Activated naive CD4-positive, alpha-beta T cell treated with anti-CD3 and anti-CD28 coated beads for 36 hours (primary cell): ENCODE measurements at regions not wholly inside any gene's neighbourhood (a gene's known extent, or its start where the extent isn't known, plus 50 kb on each side); places are given as distances from the start of the nearest gene placed in this dataset.
"Not testable (repeated sequence)": the region's sequence is repeated elsewhere in the genome, so short reads cannot be mapped to it uniquely, and the experiment has no call there.

Source experiments
- CTCF ChIA-PET: fragments of 350-600 bp; sonication (Branson Sonifier 250); formaldehyde crosslinking; loops from one replicate; lab custom pipeline; 2021; ENCODE audit warnings: antibody characterized with exemption; lab: Charles Lee
- DNase-seq: peaks from one replicate; pipeline ENCODE4 v3.0.0-alpha.2; 2020
- H3K27ac Mint-ChIP-seq: one replicate; pipeline ENCODE4 v1.8.0; 2021; ENCODE audit warnings: mild to moderate bottlenecking, mixed read lengths
- H3K27me3 Mint-ChIP-seq: one replicate; pipeline ENCODE4 v1.8.0; 2021; ENCODE audit warnings: low read depth, mixed read lengths
- H3K36me3 Mint-ChIP-seq: one replicate; pipeline ENCODE4 v1.8.0; 2021; ENCODE audit warnings: low read depth, mixed read lengths
- H3K4me1 Mint-ChIP-seq: one replicate; pipeline ENCODE4 v1.8.0; 2021; ENCODE audit warnings: low read depth, mixed read lengths
- H3K4me3 Mint-ChIP-seq: one replicate; pipeline ENCODE4 v1.8.0; 2021; ENCODE audit warnings: mild to moderate bottlenecking, moderate library complexity, mixed read lengths
- H3K9me3 Mint-ChIP-seq: one replicate; pipeline ENCODE4 v1.8.0; 2021; ENCODE audit warnings: mixed read lengths
- intact Hi-C: fragments of 100-400 bp; cut with micrococcal nuclease; formaldehyde crosslinking; loops from one replicate; pipeline ENCODE4 v1.15.1; 2023

DNA sequence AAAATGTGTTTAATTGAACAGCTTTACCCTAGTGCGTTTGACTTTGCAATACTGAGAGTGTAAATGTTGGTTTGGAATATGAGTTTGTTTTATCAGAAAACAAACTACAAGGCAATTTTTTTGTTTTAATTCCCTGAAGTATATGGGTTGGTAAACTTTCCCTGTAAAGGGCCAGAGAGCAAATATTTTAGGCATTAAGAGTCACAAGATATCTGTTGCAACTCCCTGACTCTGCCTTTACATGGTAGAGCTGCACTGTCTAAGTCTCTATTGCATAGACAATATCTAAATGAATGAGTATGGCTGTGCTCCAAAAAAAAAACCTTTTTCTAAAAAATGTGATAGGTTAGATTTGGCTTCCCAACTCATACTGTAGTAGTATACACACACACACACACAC lies 115.1 kb upstream of the PBX1 start:
- CTCF ChIA-PET: no interaction called here
- intact Hi-C loops: no loop called here
- Mint-ChIP-seq H3K9me3 (peaks cover 6% of the 10 kb centered on the region), H3K27me3 (no peaks in the 10 kb centered on the region), H3K36me3 (no peaks in the 10 kb centered on the region), H3K4me1 (no peaks in the 10 kb centered on the region), H3K4me3 (no peak overlapping the region), H3K27ac (no peak overlapping the region)
- no peak for DNase-seq

DNA sequence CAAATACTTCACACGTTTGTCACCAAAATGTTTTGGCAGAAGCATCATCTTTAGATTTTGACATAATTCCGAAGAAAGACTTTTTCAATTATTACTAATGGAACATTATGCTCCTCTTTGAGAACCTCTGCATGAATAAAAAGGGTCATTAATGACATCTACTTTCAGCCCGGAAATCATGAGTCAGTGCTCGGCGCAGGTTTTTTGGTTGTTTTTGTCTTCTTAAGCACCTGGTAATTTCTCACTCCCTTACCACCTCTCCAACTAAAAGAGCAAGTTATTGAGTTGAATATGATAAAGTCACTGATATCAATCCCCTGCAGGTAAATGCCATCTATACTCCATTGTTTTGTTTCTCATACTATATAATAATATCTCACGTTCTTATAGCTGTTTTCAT lies 113.0 kb upstream of the PBX1 start:
- CTCF ChIA-PET: no interaction called here
- Mint-ChIP-seq H3K4me3 (no peak overlapping the region), H3K27me3 (peaks cover 2% of the 10 kb centered on the region), H3K36me3 (no peaks in the 10 kb centered on the region), H3K4me1 (no peaks in the 10 kb centered on the region), H3K9me3 (peaks cover 4% of the 10 kb centered on the region), H3K27ac (no peak overlapping the region)
- DNase-seq: no peak
- intact Hi-C loops: no loop called here

DNA sequence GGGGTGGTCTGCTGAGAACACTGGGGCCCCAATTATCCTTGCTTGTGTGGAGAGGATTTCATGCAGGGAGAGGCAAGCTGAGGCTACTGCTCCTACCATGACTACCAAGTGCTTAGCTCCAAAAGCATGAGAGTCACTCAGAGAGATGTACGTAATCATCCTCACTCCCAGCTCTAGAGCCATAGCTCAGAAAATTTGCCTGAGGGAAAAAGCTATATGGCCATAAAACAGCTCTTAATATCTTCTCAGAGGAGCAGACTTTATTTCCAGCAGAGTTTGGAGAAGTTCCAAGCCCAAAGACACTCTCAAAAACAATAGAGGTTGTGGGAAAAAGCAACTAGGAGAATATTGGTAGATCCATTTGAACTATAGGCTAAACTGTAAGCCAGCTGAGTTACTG lies 106.4 kb upstream of the PBX1 start:
- H3K4me3 Mint-ChIP-seq: no peak overlapping the region
- H3K36me3 Mint-ChIP-seq: no peaks in the 10 kb centered on the region
- H3K27ac Mint-ChIP-seq: no peak overlapping the region
- peaks cover 15% of the 10 kb centered on the region for H3K9me3 Mint-ChIP-seq
- H3K27me3 Mint-ChIP-seq: peaks cover 2% of the 10 kb centered on the region
- no peaks in the 10 kb centered on the region for H3K4me1 Mint-ChIP-seq
- CTCF ChIA-PET: no interaction called here
- intact Hi-C loops: no loop called here
- DNase-seq: no peak

DNA sequence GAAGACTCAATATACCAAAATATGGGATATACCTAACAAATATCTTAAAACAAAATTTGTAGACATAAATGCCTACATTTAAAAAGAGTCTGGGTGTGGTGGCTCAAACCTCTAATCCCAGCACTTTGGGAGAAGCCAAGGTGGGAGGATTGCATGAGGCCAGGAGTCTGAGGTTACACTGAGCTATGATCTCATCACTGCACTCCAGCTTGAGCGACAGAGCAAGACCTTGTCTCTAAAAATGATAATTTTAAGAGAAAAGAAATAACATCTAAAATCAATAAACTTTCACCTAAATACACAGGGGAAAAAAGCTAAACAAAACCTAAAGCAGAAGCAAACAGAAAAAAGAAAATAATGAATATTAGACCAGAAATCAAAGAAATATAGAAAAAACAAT lies 102.7 kb upstream of the PBX1 start:
- CTCF ChIA-PET: no interaction called here
- no peaks in the 10 kb centered on the region for H3K4me1 Mint-ChIP-seq
- no peak for DNase-seq
- H3K27ac Mint-ChIP-seq: no peak overlapping the region
- peaks cover 17% of the 10 kb centered on the region for H3K9me3 Mint-ChIP-seq
- H3K4me3 Mint-ChIP-seq: no peak overlapping the region
- H3K36me3 Mint-ChIP-seq: no peaks in the 10 kb centered on the region
- H3K27me3 Mint-ChIP-seq: no peaks in the 10 kb centered on the region
- intact Hi-C loops: no loop called here

DNA sequence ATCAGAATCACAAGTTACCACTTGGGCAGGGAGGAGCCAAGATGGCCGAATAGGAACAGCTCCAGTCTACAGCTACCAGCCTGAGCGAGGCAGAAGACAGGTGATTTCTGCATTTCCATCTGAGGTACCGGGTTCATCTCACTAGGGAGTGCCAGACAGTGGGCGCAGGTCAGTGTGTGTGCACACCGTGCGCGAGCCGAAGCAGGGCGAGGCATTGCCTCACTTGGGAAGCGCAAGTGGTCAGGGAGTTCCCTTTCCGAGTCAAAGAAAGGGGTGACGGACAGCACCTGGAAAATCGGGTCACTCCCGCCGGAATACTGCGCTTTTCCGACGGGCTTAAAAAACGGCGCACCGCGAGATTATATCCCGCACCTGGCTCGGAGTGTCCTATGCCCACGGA lies 99.8 kb upstream of the PBX1 start:
- H3K4me1 Mint-ChIP-seq, H3K27ac Mint-ChIP-seq, intact Hi-C loops, H3K36me3 Mint-ChIP-seq, H3K4me3 Mint-ChIP-seq, CTCF ChIA-PET, H3K27me3 Mint-ChIP-seq, DNase-seq: not testable (repeated sequence)
- H3K9me3 Mint-ChIP-seq: peaks cover 13% of the 10 kb centered on the region

DNA sequence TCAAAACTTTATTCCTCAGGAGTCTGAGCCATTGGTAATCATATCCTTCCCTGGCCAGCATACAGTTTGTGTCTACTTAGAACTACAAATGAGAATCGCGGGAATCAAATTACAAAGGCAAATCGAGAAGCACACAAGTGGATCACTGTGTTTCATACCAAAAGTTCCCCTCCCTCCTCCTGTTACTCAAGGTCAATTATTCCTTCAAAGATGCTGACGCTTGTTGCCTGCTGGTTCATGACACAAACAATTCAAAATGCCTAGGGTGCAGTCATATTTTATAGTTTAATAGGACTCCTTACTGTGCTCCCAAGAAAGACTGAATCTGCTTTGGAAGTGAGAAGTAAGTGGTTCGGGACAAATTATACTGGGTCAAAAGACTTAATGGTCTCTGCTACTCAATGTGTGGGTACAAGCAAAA lies 93.0 kb upstream of the PBX1 start:
- no peak overlapping the region for H3K4me3 Mint-ChIP-seq
- intact Hi-C loops: no loop called here
- H3K27me3 Mint-ChIP-seq: no peaks in the 10 kb centered on the region
- no peak overlapping the region for H3K27ac Mint-ChIP-seq
- peaks cover 9% of the 10 kb centered on the region for H3K9me3 Mint-ChIP-seq
- DNase-seq: no peak
- H3K36me3 Mint-ChIP-seq: no peaks in the 10 kb centered on the region
- CTCF ChIA-PET: no interaction called here
- H3K4me1 Mint-ChIP-seq: no peaks in the 10 kb centered on the region

DNA sequence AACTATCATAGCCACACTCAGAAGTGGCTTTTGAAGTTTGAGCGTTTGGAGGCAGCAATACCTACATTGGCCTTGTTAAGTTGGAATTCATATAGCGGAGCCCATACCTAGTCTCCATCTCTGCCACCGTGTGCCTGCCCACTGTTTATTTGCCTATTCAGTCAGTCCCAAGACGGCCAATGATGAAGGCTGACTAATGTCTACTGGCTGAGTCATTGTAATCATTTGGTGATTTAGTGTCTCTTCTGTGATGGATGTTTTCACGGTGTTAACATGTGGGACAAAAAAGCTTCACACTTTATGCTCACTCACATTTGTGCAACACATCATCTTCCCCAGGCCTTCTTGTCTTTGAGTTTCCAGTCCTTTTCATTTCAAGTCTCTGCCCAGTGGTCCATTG lies 92.6 kb upstream of the PBX1 start:
- Mint-ChIP-seq H3K36me3 (no peaks in the 10 kb centered on the region), H3K4me3 (no peak overlapping the region), H3K27ac (no peak overlapping the region), H3K27me3 (no peaks in the 10 kb centered on the region), H3K4me1 (no peaks in the 10 kb centered on the region), H3K9me3 (peaks cover 7% of the 10 kb centered on the region)
- CTCF ChIA-PET: no interaction called here
- DNase-seq: no peak
- intact Hi-C loops: no loop called here

DNA sequence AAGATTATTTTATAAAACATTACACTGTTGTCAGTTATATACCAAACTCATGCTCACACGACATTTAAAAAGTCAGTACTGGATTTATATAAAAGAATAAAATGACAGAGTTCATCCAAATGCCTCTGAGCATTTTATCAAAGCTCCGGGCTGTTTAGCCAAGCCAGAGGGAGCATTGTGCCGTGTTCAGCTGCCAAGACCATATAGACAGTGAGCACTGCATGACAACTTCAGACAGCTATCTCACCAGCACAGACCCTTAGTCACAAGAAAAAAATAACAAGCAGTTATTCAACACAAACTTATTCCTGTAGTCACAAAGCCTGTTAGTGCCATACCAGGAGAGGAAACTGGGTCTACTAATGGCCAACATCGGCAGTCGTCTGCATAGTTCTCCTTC lies 88.0 kb upstream of the PBX1 start:
- no peak for DNase-seq
- intact Hi-C loops: no loop called here
- Mint-ChIP-seq H3K9me3 (peaks cover 8% of the 10 kb centered on the region), H3K4me3 (no peak overlapping the region), H3K27ac (no peak overlapping the region), H3K27me3 (no peaks in the 10 kb centered on the region), H3K4me1 (no peaks in the 10 kb centered on the region), H3K36me3 (no peaks in the 10 kb centered on the region)
- CTCF ChIA-PET: no interaction called here

DNA sequence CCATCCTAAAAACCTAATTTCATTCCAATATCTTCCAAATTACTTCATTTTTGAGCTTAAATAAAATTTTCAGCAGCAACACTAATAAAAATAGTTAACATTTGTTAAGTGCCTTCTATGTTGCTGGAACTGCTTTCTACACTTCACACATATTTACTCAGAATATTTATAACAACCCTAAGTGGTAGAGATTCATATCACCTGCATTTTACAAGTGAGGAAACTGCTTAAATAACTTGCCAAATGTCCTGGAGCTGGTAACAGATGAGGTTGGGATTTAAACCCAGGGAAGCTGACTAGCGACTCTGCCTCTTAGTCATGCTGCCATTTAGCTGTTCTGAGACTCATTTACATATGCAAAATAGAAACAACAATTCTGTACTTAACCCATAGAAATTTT lies 86.1 kb upstream of the PBX1 start:
- no peaks in the 10 kb centered on the region for H3K4me1 Mint-ChIP-seq
- no peaks in the 10 kb centered on the region for H3K27me3 Mint-ChIP-seq
- H3K36me3 Mint-ChIP-seq: no peaks in the 10 kb centered on the region
- DNase-seq: no peak
- CTCF ChIA-PET: no interaction called here
- intact Hi-C loops: no loop called here
- H3K4me3 Mint-ChIP-seq: no peak overlapping the region
- peaks cover 8% of the 10 kb centered on the region for H3K9me3 Mint-ChIP-seq
- H3K27ac Mint-ChIP-seq: no peak overlapping the region

DNA sequence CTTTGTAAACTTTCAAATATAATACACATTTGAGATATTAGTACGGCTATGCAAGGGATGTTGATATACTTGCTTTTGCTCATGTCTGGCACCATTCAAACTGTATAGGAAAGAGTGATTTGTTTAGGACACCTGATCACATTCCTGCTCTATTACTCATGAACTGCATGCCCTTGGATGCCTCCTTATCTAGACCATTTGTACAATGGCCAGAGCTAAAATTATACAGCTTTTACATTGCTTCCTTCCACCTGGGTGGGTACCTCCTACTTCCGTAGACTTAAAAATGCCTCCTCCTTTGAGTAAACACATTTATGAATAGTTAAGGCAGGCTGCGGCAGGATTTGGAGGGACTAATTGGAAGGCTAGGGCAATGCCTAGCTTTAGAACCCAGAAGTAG lies 85.4 kb upstream of the PBX1 start:
- peaks cover 8% of the 10 kb centered on the region for H3K9me3 Mint-ChIP-seq
- intact Hi-C loops: no loop called here
- CTCF ChIA-PET: no interaction called here
- no peaks in the 10 kb centered on the region for H3K36me3 Mint-ChIP-seq
- no peaks in the 10 kb centered on the region for H3K4me1 Mint-ChIP-seq
- H3K27ac Mint-ChIP-seq: no peak overlapping the region
- no peak for DNase-seq
- H3K27me3 Mint-ChIP-seq: no peaks in the 10 kb centered on the region
- no peak overlapping the region for H3K4me3 Mint-ChIP-seq

DNA sequence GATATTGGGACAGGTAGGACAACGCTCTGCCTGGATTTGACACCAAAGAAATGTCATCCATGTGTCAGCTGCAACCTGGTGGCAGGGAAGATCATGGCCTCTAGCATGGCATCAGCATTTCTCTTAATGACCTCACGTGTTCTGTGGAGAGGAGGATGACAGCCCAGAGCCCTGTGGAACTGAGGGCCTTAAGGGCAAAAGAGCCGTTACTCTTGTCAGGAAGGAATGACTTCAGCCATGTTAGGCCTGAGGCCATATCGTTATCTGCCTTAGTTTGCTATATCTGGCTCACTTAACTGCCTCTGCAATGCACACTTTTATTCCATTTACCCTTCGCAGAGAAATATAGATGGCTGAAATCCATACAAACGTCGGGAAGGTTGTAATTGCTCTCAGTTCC lies 83.2 kb upstream of the PBX1 start:
- no peaks in the 10 kb centered on the region for H3K36me3 Mint-ChIP-seq
- no peaks in the 10 kb centered on the region for H3K27me3 Mint-ChIP-seq
- intact Hi-C loops: no loop called here
- H3K27ac Mint-ChIP-seq: no peak overlapping the region
- DNase-seq: no peak
- H3K4me3 Mint-ChIP-seq: no peak overlapping the region
- H3K4me1 Mint-ChIP-seq: no peaks in the 10 kb centered on the region
- peaks cover 2% of the 10 kb centered on the region for H3K9me3 Mint-ChIP-seq
- CTCF ChIA-PET: no interaction called here

DNA sequence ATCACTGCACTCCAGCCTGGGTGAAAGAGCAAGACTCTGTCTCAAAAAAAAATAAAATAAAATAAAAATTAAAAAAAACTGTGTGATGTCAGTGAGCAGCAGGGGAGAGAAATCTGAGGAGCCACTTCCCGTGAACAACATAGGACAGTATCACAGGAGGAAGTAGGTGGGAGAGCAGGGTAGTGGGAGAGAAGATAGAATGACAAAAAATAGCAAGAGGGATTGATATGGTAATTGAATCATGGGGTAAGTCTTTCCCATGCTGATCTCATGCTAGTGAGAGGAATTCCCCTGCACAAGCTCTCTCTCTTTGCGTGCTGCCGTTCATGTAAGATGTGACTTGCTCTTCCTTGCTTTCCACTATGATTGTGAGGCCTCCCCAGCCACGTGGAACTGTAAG lies 81.6 kb upstream of the PBX1 start:
- intact Hi-C loops: no loop called here
- no peak for DNase-seq
- H3K4me1 Mint-ChIP-seq: no peaks in the 10 kb centered on the region
- CTCF ChIA-PET: no interaction called here
- H3K27ac Mint-ChIP-seq: no peak overlapping the region
- no peaks in the 10 kb centered on the region for H3K27me3 Mint-ChIP-seq
- H3K4me3 Mint-ChIP-seq: no peak overlapping the region
- H3K9me3 Mint-ChIP-seq: peaks cover 4% of the 10 kb centered on the region
- no peaks in the 10 kb centered on the region for H3K36me3 Mint-ChIP-seq

DNA sequence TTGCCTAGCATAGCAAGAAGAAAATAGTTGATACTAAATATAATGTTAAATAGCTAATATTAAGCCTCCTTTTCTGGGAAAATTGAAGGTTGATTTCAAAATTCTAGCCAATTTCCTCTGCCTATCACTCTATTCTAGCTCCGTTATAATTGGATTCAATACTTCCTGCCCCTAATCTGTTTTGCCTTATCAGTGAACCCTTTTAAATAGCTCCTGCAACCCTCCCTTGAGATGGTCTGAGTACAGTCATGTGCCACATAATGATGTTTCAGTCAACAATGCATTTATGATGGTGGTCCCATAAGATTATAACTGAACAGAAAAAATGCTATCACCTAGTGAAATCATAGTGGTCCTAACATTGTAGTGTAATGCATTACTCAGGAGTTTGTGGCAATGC lies 79.7 kb upstream of the PBX1 start:
- H3K27me3 Mint-ChIP-seq: no peaks in the 10 kb centered on the region
- DNase-seq: no peak
- H3K9me3 Mint-ChIP-seq: peaks cover 4% of the 10 kb centered on the region
- intact Hi-C loops: no loop called here
- no peaks in the 10 kb centered on the region for H3K36me3 Mint-ChIP-seq
- CTCF ChIA-PET: no interaction called here
- no peak overlapping the region for H3K4me3 Mint-ChIP-seq
- no peak overlapping the region for H3K27ac Mint-ChIP-seq
- no peaks in the 10 kb centered on the region for H3K4me1 Mint-ChIP-seq

DNA sequence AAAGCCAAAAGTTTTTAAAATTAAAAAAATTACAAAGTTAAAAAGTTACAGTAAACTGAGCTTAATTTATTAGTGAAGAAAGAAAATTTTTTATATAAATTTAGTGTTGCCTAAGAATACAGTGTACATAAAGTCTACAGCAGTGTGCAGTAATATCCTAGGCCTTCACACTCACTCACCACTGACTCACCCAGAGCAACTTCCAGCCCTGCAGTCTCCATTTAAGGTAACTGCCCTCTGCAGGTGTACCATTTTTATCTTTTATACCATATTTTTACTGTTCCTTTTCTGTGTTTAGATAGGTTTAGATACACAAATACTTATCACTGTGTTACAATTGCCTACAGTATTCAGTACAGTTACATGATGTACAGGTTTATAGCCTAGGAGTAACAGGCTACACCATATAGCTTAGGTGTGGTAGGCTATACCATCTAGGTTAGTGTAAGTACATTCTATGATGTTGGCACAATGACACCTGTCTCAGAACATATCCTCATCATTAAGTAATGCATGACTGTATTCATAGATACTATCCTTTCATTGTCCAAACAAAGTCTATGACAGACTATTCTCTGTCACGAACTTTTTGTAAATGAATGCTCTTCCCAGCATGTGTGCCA lies 78.6 kb upstream of the PBX1 start:
- Mint-ChIP-seq H3K27me3 (no peaks in the 10 kb centered on the region), H3K4me1 (no peaks in the 10 kb centered on the region), H3K9me3 (peaks cover 1% of the 10 kb centered on the region), H3K27ac (no peak overlapping the region), H3K4me3 (no peak overlapping the region), H3K36me3 (no peaks in the 10 kb centered on the region)
- DNase-seq: no peak
- CTCF ChIA-PET: no interaction called here
- intact Hi-C loops: no loop called here
